Mucosa of descending colon (tissue), 3 donors: ENCODE measurements at regions not wholly inside any gene's neighbourhood (a gene's known extent, or its start where the extent isn't known, plus 50 kb on each side); places are given as distances from the start of the nearest gene placed in this dataset.

Source experiments
- ATAC-seq: fragments of 200-7000 bp; cut with Tn5 transposase; one replicate; pipeline ENCODE4 v1.9.1; 2020; ENCODE audit warnings: mild to moderate bottlenecking, moderate library complexity
- DNase-seq, 3 donors: peaks; one replicate each; pipeline ENCODE4 v3.0.0-alpha.2; 2020
- H3K36me3 ChIP-seq: fragments of 200-600 bp; one replicate; pipeline ENCODE4 v1.8.0; 2021; ENCODE audit warnings: low read depth, mild to moderate bottlenecking
- H3K4me1 ChIP-seq: fragments of 200-600 bp; one replicate; pipeline ENCODE4 v1.8.0; 2021; ENCODE audit warnings: low read depth, mild to moderate bottlenecking
- H3K4me3 ChIP-seq: fragments of 200-600 bp; one replicate; pipeline ENCODE4 v1.8.0; 2021; ENCODE audit warnings: mild to moderate bottlenecking
- H3K9me3 ChIP-seq: fragments of 200-600 bp; one replicate; pipeline ENCODE4 v1.8.0; 2021; ENCODE audit warnings: mild to moderate bottlenecking
- CTCF ChIP-seq: fragments of 200-600 bp; IDR thresholded peaks from one replicate; pipeline ENCODE4 v1.8.0; 2022; ENCODE audit warnings: antibody characterized with exemption, mild to moderate bottlenecking
- intact Hi-C, 2 donors: fragments of 100-400 bp; cut with DNase I in 1 of 2; cut with micrococcal nuclease in 1 of 2; formaldehyde crosslinking; loops; one replicate each; pipeline versions ENCODE4 v1.11.0 to v1.11.1; 2022; cut with DNase I, micrococcal nuclease
- donor health status: DM: no; HTN: no; CAD: no; lungs with moderate emphysema.
- donor health status: DM: no; HTN: no; CAD: no.
- donor health status: DM: no; HTN: yes; CAD: no.

- intact Hi-C loops: no loop called here
These were observed 116.2 kb upstream of the GPC3 start for GRCh38 chrX:134101636-134102035.

GRCh38 chrX:134115270-134115669, 121.7 kb upstream of the CCDC160 start:
- TF ChIP-seq CTCF: no peak
- intact Hi-C loops: no loop called here
- no peaks in the 10 kb centered on the region for H3K4me1 ChIP-seq
- H3K4me3 ChIP-seq: no peak overlapping the region
- no peak for ATAC-seq
- no peaks in the 10 kb centered on the region for H3K36me3 ChIP-seq
- no peak for DNase-seq
- no peaks in the 10 kb centered on the region for H3K9me3 ChIP-seq

More at GRCh38 chrX:134101636-134102035, 116.2 kb upstream of the GPC3 start:
- no peak for TF ChIP-seq CTCF
- DNase-seq: no peak
- Histone ChIP-seq H3K4me1 (no peaks in the 10 kb centered on the region), H3K4me3 (no peak overlapping the region), H3K9me3 (no peaks in the 10 kb centered on the region), H3K36me3 (no peaks in the 10 kb centered on the region)
- no peak for ATAC-seq

GRCh38 chrX:134137341-134137740, 99.6 kb upstream of the CCDC160 start:
- TF ChIP-seq CTCF: no peak
- DNase-seq: no peak
- Histone ChIP-seq H3K36me3 (no peaks in the 10 kb centered on the region), H3K4me1 (no peaks in the 10 kb centered on the region), H3K4me3 (no peak overlapping the region), H3K9me3 (no peaks in the 10 kb centered on the region)
- intact Hi-C loops: no loop called here
- no peak for ATAC-seq

GRCh38 chrX:134139090-134139489, 97.9 kb upstream of the CCDC160 start:
- intact Hi-C loops: no loop called here
- Histone ChIP-seq H3K4me3 (no peak overlapping the region), H3K4me1 (no peaks in the 10 kb centered on the region), H3K36me3 (no peaks in the 10 kb centered on the region), H3K9me3 (no peaks in the 10 kb centered on the region)
- DNase-seq (no peak), ATAC-seq (no peak)
- no peak for TF ChIP-seq CTCF

- intact Hi-C loops: no loop called here
- H3K4me3 ChIP-seq: no peak overlapping the region
- H3K9me3 ChIP-seq: no peaks in the 10 kb centered on the region
- peak in 1 of 3 donors; percentile 2 for DNase-seq
- H3K4me1 ChIP-seq: no peaks in the 10 kb centered on the region
- TF ChIP-seq CTCF: no peak
- no peaks in the 10 kb centered on the region for H3K36me3 ChIP-seq
- no peak for ATAC-seq
These were observed 92.8 kb upstream of the CCDC160 start for GRCh38 chrX:134144231-134144630.

GRCh38 chrX:134146493-134146892, 90.5 kb upstream of the CCDC160 start:
- Histone ChIP-seq H3K9me3 (no peaks in the 10 kb centered on the region), H3K36me3 (no peaks in the 10 kb centered on the region), H3K4me3 (no peak overlapping the region), H3K4me1 (no peaks in the 10 kb centered on the region)
- DNase-seq: no peak
- TF ChIP-seq CTCF: no peak
- no peak for ATAC-seq
- intact Hi-C loops: no loop called here
